NB4 (cell line): ENCODE measurements at regions not wholly inside any gene's neighbourhood (a gene's known extent, or its start where the extent isn't known, plus 50 kb on each side); places are given as distances from the start of the nearest gene placed in this dataset.

Experiments used
- DNase-seq: peaks from one replicate; pipeline ENCODE4 v3.0.0; 2010; ENCODE audit warnings: low read depth
- H3K4me3 ChIP-seq: one replicate; pipeline ENCODE4 v1.5.1; 2011; ENCODE audit warnings: mild to moderate bottlenecking, low read depth, low read length, moderate library complexity
- CTCF ChIP-seq: IDR thresholded peaks from one replicate; pipeline ENCODE4 v1.5.1; 2012; ENCODE audit warnings: low read depth, low read length
- MYC ChIP-seq: IDR thresholded peaks from 2 replicates; pipeline ENCODE4 v1.6.1; 2011; ENCODE audit warnings: low read depth, low read length
- POLR2A ChIP-seq: IDR thresholded peaks from 2 replicates; pipeline ENCODE4 v1.6.1; 2011; ENCODE audit warnings: mild to moderate bottlenecking; ENCODE audit not compliant: insufficient read length; ENCODE audit errors: extremely low read depth
- TF ChIP-seq, protein P1 (sequence below): IDR thresholded peaks from 2 replicates; pipeline ENCODE4 v1.6.1; 2011; ENCODE audit warnings: low read depth, low read length

DNA sequence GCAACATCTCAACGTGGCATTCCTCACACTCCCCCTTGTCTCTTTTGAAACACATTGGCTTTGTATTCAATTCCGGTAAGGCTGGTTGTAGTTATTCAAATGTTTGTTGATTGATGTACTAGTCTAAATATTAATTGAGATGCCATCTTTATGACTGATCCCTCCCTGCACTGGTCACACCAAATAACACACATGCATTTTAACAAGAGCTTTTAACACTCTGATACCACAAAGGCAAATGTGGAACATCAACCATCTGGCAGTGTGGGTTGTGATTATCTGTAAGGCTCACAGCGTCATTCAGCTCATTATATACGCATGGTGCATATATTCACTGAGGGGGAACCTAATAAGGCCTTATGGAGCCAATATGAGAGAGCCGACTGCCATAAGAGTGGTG, 305.0 kb downstream of the TENT4A start:
- no peak for DNase-seq
- H3K4me3 ChIP-seq = no peak overlapping the region
- TF ChIP-seq CTCF (no peak), POLR2A (no peak), MYC (no peak)
- TF ChIP-seq, protein P1, sequence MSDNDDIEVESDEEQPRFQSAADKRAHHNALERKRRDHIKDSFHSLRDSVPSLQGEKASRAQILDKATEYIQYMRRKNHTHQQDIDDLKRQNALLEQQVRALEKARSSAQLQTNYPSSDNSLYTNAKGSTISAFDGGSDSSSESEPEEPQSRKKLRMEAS = no peak

DNA sequence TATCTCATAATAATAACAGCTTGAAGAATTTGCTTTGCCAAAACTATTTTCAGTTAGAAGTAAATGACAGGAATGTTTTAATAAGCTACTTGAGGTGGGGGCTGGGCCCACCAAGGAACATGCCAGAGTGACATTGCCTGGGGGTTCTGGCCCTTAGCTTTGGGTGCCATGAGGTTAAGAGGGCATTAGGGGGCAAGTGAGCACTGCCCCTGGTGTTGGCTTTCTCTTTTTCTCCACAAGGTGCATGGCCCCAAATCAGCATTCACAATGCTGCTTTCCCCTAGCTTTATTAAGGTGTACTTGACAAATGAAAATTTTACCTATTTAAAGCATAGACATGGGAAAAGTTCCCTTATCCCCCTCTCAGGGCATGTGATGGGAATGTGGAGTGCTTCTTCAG, 305.4 kb downstream of the TENT4A start:
- TF ChIP-seq, protein P1 = no peak
- TF ChIP-seq MYC = no peak
- TF ChIP-seq POLR2A = no peak
- TF ChIP-seq CTCF = no peak
- no peak for DNase-seq
- no peak overlapping the region for H3K4me3 ChIP-seq

GRCh38 chr5:7036192-7036835, 323.1 kb downstream of the TENT4A start:
- no peak for DNase-seq
- no peak for TF ChIP-seq MYC
- H3K4me3 ChIP-seq = no peak overlapping the region

GRCh38 chr5:7039074-7039473, 325.8 kb downstream of the TENT4A start:
- no peak overlapping the region for H3K4me3 ChIP-seq
- no peak for DNase-seq
- no peak for TF ChIP-seq CTCF
- no peak for TF ChIP-seq POLR2A
- no peak for TF ChIP-seq MYC
- TF ChIP-seq, protein P1 = no peak

GRCh38 chr5:7040111-7040510, 326.9 kb downstream of the TENT4A start:
- no peak for DNase-seq
- TF ChIP-seq POLR2A (no peak), MYC (no peak), CTCF (no peak)
- TF ChIP-seq, protein P1 = no peak
- H3K4me3 ChIP-seq = no peak overlapping the region

- TF ChIP-seq MYC (no peak), CTCF (no peak), POLR2A (no peak)
- TF ChIP-seq, protein P1 = no peak
- DNase-seq = no peak
Measured at GRCh38 chr5:7043797-7044196, 330.6 kb downstream of the TENT4A start.

More at GRCh38 chr5:7043797-7044196, 330.6 kb downstream of the TENT4A start:
- no peak overlapping the region for H3K4me3 ChIP-seq
